ENCODE measurements at regions not wholly inside any gene's neighbourhood (a gene's known extent, or its start where the extent isn't known, plus 50 kb on each side); places are given as distances from the start of the nearest gene placed in this dataset.
"Not testable (repeated sequence)": the region's sequence is repeated elsewhere in the genome, so short reads cannot be mapped to it uniquely, and the experiment has no call there.

GRCh38 chr3:35254917-35255316 is 384.4 kb upstream of the ARPP21 start:
- Histone ChIP-seq H3K4me2 (ENCODE audit: low read depth, low read length, poor library complexity, severe bottlenecking) (no peak overlapping the region), H3K27ac (ENCODE audit: low read depth, low read length) (no peak overlapping the region), H3K4me3 (ENCODE audit: insufficient read depth, low read length, poor library complexity, severe bottlenecking) (no peak overlapping the region), H3K9me2 (replicated peaks; ENCODE audit: insufficient read depth, low read length) (no peaks in the 10 kb centered on the region), H4K20me1 (ENCODE audit: low read depth, low read length) (no peaks in the 10 kb centered on the region), H3K79me2 (ENCODE audit: insufficient read depth, low read length) (no peaks in the 10 kb centered on the region), H2AFZ (ENCODE audit: low read depth, low read length, severe bottlenecking) (no peak overlapping the region), H3F3A (ENCODE audit: insufficient read depth) (no peaks in the 10 kb centered on the region), H3K9ac (ENCODE audit: low read length) (no peak overlapping the region), H3K27me3 (ENCODE audit: low read length) (no peaks in the 10 kb centered on the region), H3K36me3 (ENCODE audit: low read length) (no peaks in the 10 kb centered on the region), H3K9me3 (ENCODE audit: insufficient read depth, low read length) (no peaks in the 10 kb centered on the region)
- TF ChIP-seq CTCF (IDR thresholded peaks at IDR 0.05; ENCODE audit: insufficient read depth, low read length, poor library complexity, severe bottlenecking) (no peak), EZH2phosphoT487 (conservative IDR thresholded peaks at IDR 0.05; ENCODE audit: low read length) (no peak)

GRCh38 chr3:35257641-35258040 is 381.7 kb upstream of the ARPP21 start:
- H3K27me3 ChIP-seq (ENCODE audit: low read length): no peaks in the 10 kb centered on the region
- no peak overlapping the region for H3K9ac ChIP-seq (ENCODE audit: low read length)
- no peaks in the 10 kb centered on the region for H3K9me3 ChIP-seq (ENCODE audit: insufficient read depth, low read length)
- H3K79me2 ChIP-seq (ENCODE audit: insufficient read depth, low read length): no peaks in the 10 kb centered on the region
- H4K20me1 ChIP-seq (ENCODE audit: low read depth, low read length): no peaks in the 10 kb centered on the region
- TF ChIP-seq EZH2phosphoT487 (conservative IDR thresholded peaks at IDR 0.05; ENCODE audit: low read length) (no peak), CTCF (IDR thresholded peaks at IDR 0.05; ENCODE audit: insufficient read depth, low read length, poor library complexity, severe bottlenecking) (no peak)
- no peaks in the 10 kb centered on the region for H3F3A ChIP-seq (ENCODE audit: insufficient read depth)
- H3K4me3 ChIP-seq (ENCODE audit: insufficient read depth, low read length, poor library complexity, severe bottlenecking): no peak overlapping the region
- no peak overlapping the region for H3K4me2 ChIP-seq (ENCODE audit: low read depth, low read length, poor library complexity, severe bottlenecking)
- H3K36me3 ChIP-seq (ENCODE audit: low read length): no peaks in the 10 kb centered on the region
- H3K27ac ChIP-seq (ENCODE audit: low read depth, low read length): no peak overlapping the region
- no peak overlapping the region for H2AFZ ChIP-seq (ENCODE audit: low read depth, low read length, severe bottlenecking)
- H3K9me2 ChIP-seq (replicated peaks; ENCODE audit: insufficient read depth, low read length): no peaks in the 10 kb centered on the region

GRCh38 chr3:35262406-35262805 is 376.9 kb upstream of the ARPP21 start:
- no peaks in the 10 kb centered on the region for H3K79me2 ChIP-seq (ENCODE audit: insufficient read depth, low read length)
- no peaks in the 10 kb centered on the region for H3F3A ChIP-seq (ENCODE audit: insufficient read depth)
- H3K4me3 ChIP-seq (ENCODE audit: insufficient read depth, low read length, poor library complexity, severe bottlenecking): no peak overlapping the region
- H3K9ac ChIP-seq (ENCODE audit: low read length): no peak overlapping the region
- no peak overlapping the region for H3K27ac ChIP-seq (ENCODE audit: low read depth, low read length)
- H3K9me3 ChIP-seq (ENCODE audit: insufficient read depth, low read length): no peaks in the 10 kb centered on the region
- TF ChIP-seq EZH2phosphoT487 (conservative IDR thresholded peaks at IDR 0.05; ENCODE audit: low read length) (no peak), CTCF (IDR thresholded peaks at IDR 0.05; ENCODE audit: insufficient read depth, low read length, poor library complexity, severe bottlenecking) (no peak)
- no peak overlapping the region for H3K4me2 ChIP-seq (ENCODE audit: low read depth, low read length, poor library complexity, severe bottlenecking)
- H2AFZ ChIP-seq (ENCODE audit: low read depth, low read length, severe bottlenecking): no peak overlapping the region
- no peaks in the 10 kb centered on the region for H4K20me1 ChIP-seq (ENCODE audit: low read depth, low read length)
- no peaks in the 10 kb centered on the region for H3K9me2 ChIP-seq (replicated peaks; ENCODE audit: insufficient read depth, low read length)
- H3K27me3 ChIP-seq (ENCODE audit: low read length): no peaks in the 10 kb centered on the region
- no peaks in the 10 kb centered on the region for H3K36me3 ChIP-seq (ENCODE audit: low read length)

DNA sequence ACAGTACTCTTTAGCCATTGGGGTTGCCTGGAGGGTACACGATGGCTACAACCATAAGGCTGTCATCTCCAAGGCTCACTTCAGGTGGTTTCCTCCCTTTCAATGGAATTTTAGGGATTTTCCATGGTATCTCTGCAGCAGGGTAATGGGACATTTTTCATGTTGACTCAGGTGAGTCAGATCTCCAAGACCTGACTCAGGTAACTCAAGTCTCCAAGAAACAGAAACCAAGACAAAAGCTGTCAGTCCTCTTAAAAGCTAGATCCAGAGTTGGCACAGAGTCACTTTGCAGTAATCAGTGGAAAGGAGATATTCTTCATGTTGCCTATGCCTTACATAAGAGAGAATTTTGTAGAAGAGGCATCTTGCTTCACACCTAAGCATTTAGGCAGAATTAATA is 375.8 kb upstream of the ARPP21 start:
- no peak overlapping the region for H3K27ac ChIP-seq (ENCODE audit: low read depth, low read length)
- TF ChIP-seq EZH2phosphoT487 (conservative IDR thresholded peaks at IDR 0.05; ENCODE audit: low read length) (no peak), CTCF (IDR thresholded peaks at IDR 0.05; ENCODE audit: insufficient read depth, low read length, poor library complexity, severe bottlenecking) (no peak)
- no peaks in the 10 kb centered on the region for H3K27me3 ChIP-seq (ENCODE audit: low read length)
- no peak overlapping the region for H3K4me2 ChIP-seq (ENCODE audit: low read depth, low read length, poor library complexity, severe bottlenecking)
- H3K9ac ChIP-seq (ENCODE audit: low read length): no peak overlapping the region
- H3K4me3 ChIP-seq (ENCODE audit: insufficient read depth, low read length, poor library complexity, severe bottlenecking): no peak overlapping the region
- no peaks in the 10 kb centered on the region for H3K9me2 ChIP-seq (replicated peaks; ENCODE audit: insufficient read depth, low read length)
- H4K20me1 ChIP-seq (ENCODE audit: low read depth, low read length): no peaks in the 10 kb centered on the region
- no peaks in the 10 kb centered on the region for H3K79me2 ChIP-seq (ENCODE audit: insufficient read depth, low read length)
- H2AFZ ChIP-seq (ENCODE audit: low read depth, low read length, severe bottlenecking): no peak overlapping the region
- no peaks in the 10 kb centered on the region for H3K36me3 ChIP-seq (ENCODE audit: low read length)
- no peaks in the 10 kb centered on the region for H3F3A ChIP-seq (ENCODE audit: insufficient read depth)
- no peaks in the 10 kb centered on the region for H3K9me3 ChIP-seq (ENCODE audit: insufficient read depth, low read length)

DNA sequence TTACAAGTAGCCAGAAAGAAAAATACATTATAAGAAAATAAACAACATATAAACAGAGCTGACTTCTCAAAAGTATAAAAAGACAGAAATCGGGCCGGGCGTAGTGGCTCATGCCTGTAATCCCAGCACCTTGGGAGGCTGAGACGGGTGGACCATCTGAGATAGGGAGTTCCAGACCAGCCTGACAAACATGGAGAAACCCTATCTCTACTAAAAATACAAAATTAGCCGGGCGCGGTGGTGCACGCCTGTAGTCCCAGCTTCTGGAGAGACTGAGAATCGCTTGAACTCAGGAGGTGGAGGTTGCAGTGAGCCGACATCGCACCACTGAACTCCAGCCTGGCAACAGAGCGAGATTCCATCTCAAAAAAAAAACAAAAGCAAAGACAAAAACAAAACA is 373.3 kb upstream of the ARPP21 start:
- not testable (repeated sequence) for H3K9me2 ChIP-seq (replicated peaks; ENCODE audit: insufficient read depth, low read length); H3K9me3 ChIP-seq (ENCODE audit: insufficient read depth, low read length); H3K79me2 ChIP-seq (ENCODE audit: insufficient read depth, low read length); H3K27ac ChIP-seq (ENCODE audit: low read depth, low read length); H3K4me3 ChIP-seq (ENCODE audit: insufficient read depth, low read length, poor library complexity, severe bottlenecking); H3K9ac ChIP-seq (ENCODE audit: low read length); H3K36me3 ChIP-seq (ENCODE audit: low read length); H2AFZ ChIP-seq (ENCODE audit: low read depth, low read length, severe bottlenecking); H3F3A ChIP-seq (ENCODE audit: insufficient read depth); H3K27me3 ChIP-seq (ENCODE audit: low read length); H3K4me2 ChIP-seq (ENCODE audit: low read depth, low read length, poor library complexity, severe bottlenecking); H4K20me1 ChIP-seq (ENCODE audit: low read depth, low read length)
